H1 (cell line): ENCODE measurements at regions not wholly inside any gene's neighbourhood (a gene's known extent, or its start where the extent isn't known, plus 50 kb on each side); places are given as distances from the start of the nearest gene placed in this dataset.

Experiments used
- EGR1 ChIP-seq: IDR thresholded peaks from 2 replicates; pipeline ENCODE4 v1.6.1; 2011; ENCODE audit warnings: low read depth, low read length, borderline replicate concordance
- EZH2 ChIP-seq: fragments of 200-600 bp; sonication (generic); IDR thresholded peaks from 2 replicates; pipeline ENCODE4 v1.7.1; 2012; ENCODE audit warnings: low read depth, mild to moderate bottlenecking, moderate library complexity, low read length, inconsistent platforms; ENCODE audit not compliant: severe bottlenecking
- POLR2A ChIP-seq, 2 experiments: IDR thresholded peaks; 1 replicate in 1 of 2; 2 replicates in 1 of 2; pipeline ENCODE4 v1.6.1; 2011; ENCODE audit warnings: low read depth in 2 of 2, low read length in 2 of 2, mild to moderate bottlenecking in 2 of 2; ENCODE audit errors: control extremely low read depth in 1 of 2
- SIX5 ChIP-seq: IDR thresholded peaks from 2 replicates; pipeline ENCODE4 v1.6.1; 2011; ENCODE audit warnings: mild to moderate bottlenecking, low read depth, low read length

GRCh38 chr20:55159230-55159629, 683.8 kb downstream of the DOK5 start:
- TF ChIP-seq EGR1 = no peak
- TF ChIP-seq SIX5 = no peak
- TF ChIP-seq POLR2A (IDR thresholded peaks at IDR 0.05; ENCODE audit: control extremely low read depth in 1 of 2, low read depth in 2 of 2, low read length in 2 of 2) = no peak
- TF ChIP-seq EZH2 = no peak
